Keratinocyte (primary cell): ENCODE measurements at regions not wholly inside any gene's neighbourhood (a gene's known extent, or its start where the extent isn't known, plus 50 kb on each side); places are given as distances from the start of the nearest gene placed in this dataset.

ENCODE experiments used
- EZH2 ChIP-seq: IDR thresholded peaks from one replicate; pipeline ENCODE4 v1.6.1; 2012; ENCODE audit warnings: inconsistent platforms, mild to moderate bottlenecking, low read length, moderate library complexity
- TF ChIP-seq, protein P1 (sequence below), 3 experiments: IDR thresholded peaks in 1 of 3; conservative IDR thresholded peaks in 1 of 3; optimal IDR thresholded peaks in 1 of 3; 2 replicates in 2 of 3; 3 replicates in 1 of 3; pipeline versions ENCODE3 to v1.5.1; 2011; ENCODE audit warnings: low read length in 3 of 3, mild to moderate bottlenecking in 3 of 3, moderate library complexity in 2 of 3, control low read depth in 1 of 3, inconsistent platforms in 1 of 3; ENCODE audit not compliant: insufficient read depth in 2 of 3; ENCODE audit errors: extremely low read depth in 1 of 3

DNA sequence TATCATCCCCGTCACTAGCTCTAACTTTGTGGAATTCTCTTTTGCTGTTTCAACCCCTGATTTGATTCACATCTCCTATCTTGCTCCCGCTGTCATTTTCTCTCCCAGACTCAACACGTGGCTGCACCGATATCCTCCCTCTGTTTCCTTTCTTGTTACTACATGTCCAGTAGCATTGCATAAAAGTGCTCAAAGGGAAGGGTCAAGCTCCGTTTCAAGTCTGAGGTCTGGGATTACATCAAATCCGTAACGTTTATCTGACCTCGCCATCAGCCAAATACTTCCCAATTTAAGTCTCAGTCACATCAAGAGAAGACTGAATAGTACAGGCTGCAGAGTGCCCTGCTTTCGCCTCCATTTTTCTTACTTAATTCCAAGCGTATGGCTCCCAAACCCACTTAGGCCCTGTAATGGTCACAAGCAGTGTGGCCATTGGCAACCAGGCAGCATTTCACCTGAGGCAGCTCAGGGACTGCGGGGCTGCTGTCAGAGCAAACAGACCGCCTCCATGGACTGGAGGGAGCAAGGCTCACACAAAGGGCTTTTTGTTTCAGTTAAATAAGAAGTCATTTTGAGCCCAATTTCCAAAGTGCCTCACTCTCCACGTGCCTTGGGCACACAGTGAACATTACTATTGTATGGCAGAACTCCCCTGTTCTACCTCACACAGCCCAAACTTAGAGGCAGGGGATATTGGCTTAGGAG is 217.8 kb downstream of the BCL11A start:
- TF ChIP-seq, protein P1, sequence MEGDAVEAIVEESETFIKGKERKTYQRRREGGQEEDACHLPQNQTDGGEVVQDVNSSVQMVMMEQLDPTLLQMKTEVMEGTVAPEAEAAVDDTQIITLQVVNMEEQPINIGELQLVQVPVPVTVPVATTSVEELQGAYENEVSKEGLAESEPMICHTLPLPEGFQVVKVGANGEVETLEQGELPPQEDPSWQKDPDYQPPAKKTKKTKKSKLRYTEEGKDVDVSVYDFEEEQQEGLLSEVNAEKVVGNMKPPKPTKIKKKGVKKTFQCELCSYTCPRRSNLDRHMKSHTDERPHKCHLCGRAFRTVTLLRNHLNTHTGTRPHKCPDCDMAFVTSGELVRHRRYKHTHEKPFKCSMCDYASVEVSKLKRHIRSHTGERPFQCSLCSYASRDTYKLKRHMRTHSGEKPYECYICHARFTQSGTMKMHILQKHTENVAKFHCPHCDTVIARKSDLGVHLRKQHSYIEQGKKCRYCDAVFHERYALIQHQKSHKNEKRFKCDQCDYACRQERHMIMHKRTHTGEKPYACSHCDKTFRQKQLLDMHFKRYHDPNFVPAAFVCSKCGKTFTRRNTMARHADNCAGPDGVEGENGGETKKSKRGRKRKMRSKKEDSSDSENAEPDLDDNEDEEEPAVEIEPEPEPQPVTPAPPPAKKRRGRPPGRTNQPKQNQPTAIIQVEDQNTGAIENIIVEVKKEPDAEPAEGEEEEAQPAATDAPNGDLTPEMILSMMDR (optimal IDR thresholded peaks at IDR 0.05 in 1 of 3, IDR thresholded peaks at IDR 0.05 in 1 of 3, conservative IDR thresholded peaks at IDR 0.05 in 1 of 3; ENCODE audit: extremely low read depth in 1 of 3, insufficient read depth in 2 of 3, low read length in 3 of 3): no peak
- no peak for TF ChIP-seq EZH2
